MCF 10A (cell line): ENCODE measurements at regions not wholly inside any gene's neighbourhood (a gene's known extent, or its start where the extent isn't known, plus 50 kb on each side); places are given as distances from the start of the nearest gene placed in this dataset.

Experiments used
- BruUV-seq: library from RNA; stranded (reverse); fragments of 400-500 nt; replicated peaks from 2 replicates; lab custom pipeline; 2021; lab: Mats Ljungman, UMichigan
- CTCF ChIA-PET: fragments of 300-600 bp; sonication (Branson Sonifier 250); formaldehyde crosslinking; extraction: SDS; loops from one replicate; lab custom pipeline; 2021; ENCODE audit warnings: antibody characterized with exemption, inconsistent platforms; lab: Yijun Ruan, JAX
- POLR2A ChIA-PET: fragments of 300-600, 350-650 bp; sonication (Branson Sonifier 250); formaldehyde crosslinking; extraction: SDS; loops from one replicate; lab custom pipeline; 2020; ENCODE audit warnings: antibody characterized with exemption, inconsistent platforms; lab: Yijun Ruan, JAX
- DNase-seq: peaks from one replicate; pipeline ENCODE4 v3.0.0-alpha.2; 2018; ENCODE audit not compliant: unreplicated experiment
- H3K27ac Mint-ChIP-seq: one replicate; pipeline ENCODE4 v1.8.0; 2022; ENCODE audit warnings: mild to moderate bottlenecking, low read depth, mixed read lengths; ENCODE audit not compliant: unreplicated experiment
- H3K27me3 Mint-ChIP-seq: one replicate; pipeline ENCODE4 v1.8.0; 2022; ENCODE audit warnings: mixed read lengths; ENCODE audit not compliant: insufficient read depth, unreplicated experiment
- H3K36me3 Mint-ChIP-seq: one replicate; pipeline ENCODE4 v1.8.0; 2022; ENCODE audit warnings: mild to moderate bottlenecking, moderate library complexity, mixed read lengths; ENCODE audit not compliant: insufficient read depth, unreplicated experiment
- H3K4me1 Mint-ChIP-seq: one replicate; pipeline ENCODE4 v1.8.0; 2022; ENCODE audit warnings: mixed read lengths; ENCODE audit not compliant: insufficient read depth, unreplicated experiment
- H3K4me3 Mint-ChIP-seq: one replicate; pipeline ENCODE4 v1.8.0; 2022; ENCODE audit warnings: mild to moderate bottlenecking, moderate library complexity, mixed read lengths; ENCODE audit not compliant: unreplicated experiment
- H3K9me3 Mint-ChIP-seq: one replicate; pipeline ENCODE4 v1.8.0; 2022; ENCODE audit warnings: mixed read lengths; ENCODE audit not compliant: unreplicated experiment
- intact Hi-C: fragments of 100-400 bp; cut with micrococcal nuclease; formaldehyde crosslinking; loops from 2 replicates; pipeline ENCODE4 v1.14.1; 2022
- TF ChIP-seq, protein P1 (sequence below): fragments of 200-600 bp; IDR thresholded peaks from one replicate; pipeline ENCODE4 v1.8.0; 2022; ENCODE audit warnings: antibody characterized with exemption, mild to moderate bottlenecking; ENCODE audit not compliant: unreplicated experiment

DNA sequence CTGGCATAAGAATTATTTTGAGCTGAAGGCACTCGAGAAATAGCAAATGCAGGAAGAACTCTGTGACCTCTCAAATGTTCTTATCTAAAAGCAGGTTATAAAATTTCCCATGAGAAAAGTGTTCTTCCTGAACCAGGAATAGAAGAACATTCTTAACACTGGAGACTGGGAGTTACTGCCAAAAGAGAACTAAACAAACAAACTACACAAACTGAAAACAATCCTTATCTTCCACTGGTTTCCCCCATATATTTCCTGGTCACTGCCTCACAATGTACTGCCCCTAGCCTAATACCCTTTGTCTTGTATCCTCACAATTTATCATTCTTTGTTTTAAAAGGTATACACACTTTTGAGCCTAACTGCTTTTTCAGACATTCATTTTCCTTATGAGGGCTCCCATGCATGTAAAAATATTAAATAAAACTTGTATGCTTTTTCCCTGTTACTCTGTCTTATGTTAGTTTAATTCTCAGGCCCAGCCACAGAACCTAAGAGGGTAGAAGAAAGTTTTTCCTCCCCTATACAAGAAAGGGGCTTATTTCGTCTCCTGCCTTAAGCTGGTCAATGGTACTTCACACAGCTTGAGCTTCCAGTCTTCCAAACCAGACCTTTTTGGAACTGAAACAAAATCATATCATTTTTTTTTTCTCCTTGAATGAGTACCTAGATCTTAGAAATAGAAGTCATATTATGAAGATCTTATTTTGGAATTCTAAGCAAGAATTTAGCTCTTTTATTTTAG is 110.6 kb downstream of the MSTN start:
- H3K4me1 Mint-ChIP-seq: no peaks in the 10 kb centered on the region
- ChIA-PET POLR2A (interaction anchor here (0.6 kb wide), 1 partner anchor 54 kb away, joined by 3 read pairs; no protein-coding TSS in a partner anchor), CTCF (no interaction called here)
- H3K4me3 Mint-ChIP-seq: no peak overlapping the region
- TF ChIP-seq, protein P1, sequence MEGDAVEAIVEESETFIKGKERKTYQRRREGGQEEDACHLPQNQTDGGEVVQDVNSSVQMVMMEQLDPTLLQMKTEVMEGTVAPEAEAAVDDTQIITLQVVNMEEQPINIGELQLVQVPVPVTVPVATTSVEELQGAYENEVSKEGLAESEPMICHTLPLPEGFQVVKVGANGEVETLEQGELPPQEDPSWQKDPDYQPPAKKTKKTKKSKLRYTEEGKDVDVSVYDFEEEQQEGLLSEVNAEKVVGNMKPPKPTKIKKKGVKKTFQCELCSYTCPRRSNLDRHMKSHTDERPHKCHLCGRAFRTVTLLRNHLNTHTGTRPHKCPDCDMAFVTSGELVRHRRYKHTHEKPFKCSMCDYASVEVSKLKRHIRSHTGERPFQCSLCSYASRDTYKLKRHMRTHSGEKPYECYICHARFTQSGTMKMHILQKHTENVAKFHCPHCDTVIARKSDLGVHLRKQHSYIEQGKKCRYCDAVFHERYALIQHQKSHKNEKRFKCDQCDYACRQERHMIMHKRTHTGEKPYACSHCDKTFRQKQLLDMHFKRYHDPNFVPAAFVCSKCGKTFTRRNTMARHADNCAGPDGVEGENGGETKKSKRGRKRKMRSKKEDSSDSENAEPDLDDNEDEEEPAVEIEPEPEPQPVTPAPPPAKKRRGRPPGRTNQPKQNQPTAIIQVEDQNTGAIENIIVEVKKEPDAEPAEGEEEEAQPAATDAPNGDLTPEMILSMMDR: no peak
- H3K9me3 Mint-ChIP-seq: no peaks in the 10 kb centered on the region
- no peaks in the 10 kb centered on the region for H3K36me3 Mint-ChIP-seq
- BruUV-seq: no TSS peak
- H3K27ac Mint-ChIP-seq: no peak overlapping the region
- DNase-seq: no peak
- no peaks in the 10 kb centered on the region for H3K27me3 Mint-ChIP-seq
- intact Hi-C loops: no loop called here

DNA sequence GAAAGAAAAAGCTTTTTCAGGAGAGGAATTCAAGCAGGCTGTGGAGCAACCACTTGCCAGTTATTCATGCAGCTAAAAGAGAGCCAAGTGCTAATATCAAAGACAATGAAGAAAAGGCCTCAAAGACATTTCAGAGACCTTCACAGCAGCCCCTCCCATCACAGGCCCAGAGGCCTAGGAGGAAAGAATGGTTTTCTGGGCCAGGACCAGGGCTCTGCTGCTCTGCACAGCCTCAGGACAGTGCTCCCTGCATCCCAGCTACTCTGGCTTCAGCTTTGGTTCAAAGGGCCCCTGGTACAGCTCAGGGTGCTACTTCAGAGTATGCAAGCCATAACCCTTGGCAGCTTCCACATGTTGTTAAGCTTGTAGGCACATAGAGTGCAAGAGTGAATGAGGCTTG is 119.5 kb downstream of the MSTN start:
- Mint-ChIP-seq H3K36me3 (no peaks in the 10 kb centered on the region), H3K27me3 (no peaks in the 10 kb centered on the region), H3K27ac (no peak overlapping the region), H3K9me3 (peaks cover 31% of the 10 kb centered on the region), H3K4me3 (no peak overlapping the region), H3K4me1 (no peaks in the 10 kb centered on the region)
- TF ChIP-seq, protein P1: no peak
- BruUV-seq: no TSS peak
- CTCF ChIA-PET: interaction anchor here (0.9 kb wide), 1 partner anchor 121 kb away, joined by 3 read pairs; no protein-coding TSS in a partner anchor
- intact Hi-C loops: no loop called here
- DNase-seq: no peak
- POLR2A ChIA-PET: no interaction called here

DNA sequence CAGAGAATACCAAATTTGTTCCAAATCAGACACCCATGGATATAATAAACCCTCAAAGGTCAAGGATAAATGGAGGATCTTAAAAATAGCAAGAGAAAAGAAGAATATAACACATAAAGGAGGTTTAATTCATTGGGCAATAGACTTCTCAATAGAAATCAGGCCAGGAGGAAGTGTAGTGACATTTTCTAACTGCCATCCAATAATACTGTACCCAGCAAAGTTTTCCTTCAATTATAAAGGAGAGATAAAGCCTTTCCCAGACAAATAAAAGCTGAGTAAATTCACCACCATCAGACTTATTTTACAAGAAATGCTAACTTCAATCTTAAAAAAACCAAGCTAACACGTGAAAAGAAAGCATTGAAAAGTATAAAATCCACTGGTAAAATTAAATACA is 121.6 kb downstream of the MSTN start:
- Mint-ChIP-seq H3K9me3 (peaks cover 31% of the 10 kb centered on the region), H3K4me3 (no peak overlapping the region), H3K27me3 (no peaks in the 10 kb centered on the region), H3K27ac (no peak overlapping the region), H3K36me3 (no peaks in the 10 kb centered on the region), H3K4me1 (peaks cover 5% of the 10 kb centered on the region)
- DNase-seq: no peak
- BruUV-seq: no TSS peak
- TF ChIP-seq, protein P1: no peak
- intact Hi-C loops: no loop called here
- ChIA-PET POLR2A (no interaction called here), CTCF (interaction anchor here (1.5 kb wide), 1 partner anchor 83 kb away, joined by 3 read pairs; no protein-coding TSS in a partner anchor)

DNA sequence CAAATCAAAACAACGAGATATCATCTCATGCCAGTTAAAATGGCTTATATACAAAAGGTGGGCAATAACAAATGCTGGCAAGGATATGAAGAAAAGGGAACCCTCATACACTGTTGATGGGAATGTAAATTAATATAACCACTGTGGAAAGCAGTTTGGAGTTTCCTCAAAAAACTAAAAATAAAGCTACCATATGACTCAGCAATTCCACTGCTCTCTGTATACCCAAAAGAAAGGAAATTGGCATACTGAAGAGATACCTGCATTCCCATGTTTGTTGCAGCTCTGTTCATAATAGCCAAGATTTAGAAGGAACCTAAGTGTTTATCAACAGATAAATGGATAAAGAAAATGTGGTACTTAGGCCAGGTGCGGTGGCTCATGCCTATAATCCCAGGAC is 124.8 kb downstream of the MSTN start:
- Mint-ChIP-seq H3K9me3 (peaks cover 28% of the 10 kb centered on the region), H3K4me1 (peaks cover 11% of the 10 kb centered on the region), H3K4me3 (no peak overlapping the region), H3K36me3 (no peaks in the 10 kb centered on the region), H3K27me3 (no peaks in the 10 kb centered on the region), H3K27ac (no peak overlapping the region)
- BruUV-seq: no TSS peak
- POLR2A ChIA-PET: no interaction called here
- intact Hi-C loops: loop anchor here (10.0 kb wide), 1 partner anchor 143 kb away; no protein-coding TSS in a partner anchor
- TF ChIP-seq, protein P1: no peak
- no peak for DNase-seq
- CTCF ChIA-PET: interaction anchor here (0.6 kb wide), 1 partner anchor 40 kb away, joined by 3 read pairs; no protein-coding TSS in a partner anchor
